ENCODE measurements at regions not wholly inside any gene's neighbourhood (a gene's known extent, or its start where the extent isn't known, plus 50 kb on each side); places are given as distances from the start of the nearest gene placed in this dataset.

GRCh38 chr6:138622967-138623366 is 123.7 kb upstream of the NHSL1 start:
- intact Hi-C loops (cut with micrococcal nuclease) = no loop called here
- no peaks in the 10 kb centered on the region for H3K9me3 Mint-ChIP-seq
- H3K27ac Mint-ChIP-seq = no peak overlapping the region
- no peak overlapping the region for H3K4me3 ChIP-seq (ENCODE audit: low read length in 2 of 2)
- no peaks in the 10 kb centered on the region for H3K27me3 ChIP-seq (ENCODE audit: insufficient read depth, low read length)
- H3K9me3 ChIP-seq (ENCODE audit: control insufficient read depth in 1 of 2, low read length in 2 of 2) = no peaks in the 10 kb centered on the region
- no peaks in the 10 kb centered on the region for H3K4me1 Mint-ChIP-seq
- no peak overlapping the region for H3K4me3 Mint-ChIP-seq
- H3K27me3 Mint-ChIP-seq = peaks cover 0 to 2% of the 10 kb centered on the region in 2 donors
- no peak overlapping the region for H3K27ac ChIP-seq (ENCODE audit: low read depth, low read length)
- ChIA-PET CTCF (ENCODE audit: partially characterized antibody) (no interaction called here), POLR2A (ENCODE audit: partially characterized antibody) (no interaction called here)
- no peaks in the 10 kb centered on the region for H3K36me3 ChIP-seq (ENCODE audit: insufficient read depth, low read length)
- no peak for DNase-seq
- H3K36me3 Mint-ChIP-seq = no peaks in the 10 kb centered on the region
- H3K4me1 ChIP-seq (ENCODE audit: insufficient read depth, low read length) = no peaks in the 10 kb centered on the region

GRCh38 chr6:138631566-138631965 is 132.3 kb upstream of the NHSL1 start:
- Mint-ChIP-seq H3K4me3 (no peak overlapping the region), H3K9me3 (peaks cover 0 to 9% (median 5%) of the 10 kb centered on the region in 8 donors), H3K36me3 (no peaks in the 10 kb centered on the region), H3K27me3 (peaks cover 8 to 12% of the 10 kb centered on the region in 2 donors), H3K4me1 (no peaks in the 10 kb centered on the region), H3K27ac (no peak overlapping the region)
- no peaks in the 10 kb centered on the region for H3K4me1 ChIP-seq (ENCODE audit: insufficient read depth, low read length)
- no peak overlapping the region for H3K4me3 ChIP-seq (ENCODE audit: low read length in 2 of 2)
- no peak for DNase-seq
- intact Hi-C loops (cut with micrococcal nuclease) = no loop called here
- H3K27ac ChIP-seq (ENCODE audit: low read depth, low read length) = no peak overlapping the region
- no peaks in the 10 kb centered on the region for H3K9me3 ChIP-seq (ENCODE audit: control insufficient read depth in 1 of 2, low read length in 2 of 2)
- no peaks in the 10 kb centered on the region for H3K36me3 ChIP-seq (ENCODE audit: insufficient read depth, low read length)
- CTCF ChIA-PET (ENCODE audit: partially characterized antibody) = no interaction called here
- POLR2A ChIA-PET (ENCODE audit: partially characterized antibody) = no interaction called here
- H3K27me3 ChIP-seq (ENCODE audit: insufficient read depth, low read length) = no peaks in the 10 kb centered on the region

GRCh38 chr6:138637822-138638221 is 135.7 kb upstream of the CCDC28A start:
- H3K4me1 ChIP-seq (ENCODE audit: insufficient read depth, low read length) = no peaks in the 10 kb centered on the region
- H3K4me1 Mint-ChIP-seq = no peaks in the 10 kb centered on the region
- no peak overlapping the region for H3K4me3 ChIP-seq (ENCODE audit: low read length in 2 of 2)
- H3K36me3 Mint-ChIP-seq = no peaks in the 10 kb centered on the region
- CTCF ChIA-PET (ENCODE audit: partially characterized antibody) = no interaction called here
- H3K27ac Mint-ChIP-seq = no peak overlapping the region
- H3K4me3 Mint-ChIP-seq = no peak overlapping the region
- no peaks in the 10 kb centered on the region for H3K36me3 ChIP-seq (ENCODE audit: insufficient read depth, low read length)
- no peaks in the 10 kb centered on the region for H3K27me3 ChIP-seq (ENCODE audit: insufficient read depth, low read length)
- no peak overlapping the region for H3K27ac ChIP-seq (ENCODE audit: low read depth, low read length)
- H3K27me3 Mint-ChIP-seq = peaks cover 2 to 7% of the 10 kb centered on the region in 2 donors
- no peaks in the 10 kb centered on the region for H3K9me3 ChIP-seq (ENCODE audit: control insufficient read depth in 1 of 2, low read length in 2 of 2)
- no peak for DNase-seq
- POLR2A ChIA-PET (ENCODE audit: partially characterized antibody) = no interaction called here
- H3K9me3 Mint-ChIP-seq = peaks cover 0 to 6% (median 1%) of the 10 kb centered on the region in 8 donors
- intact Hi-C loops (cut with micrococcal nuclease) = no loop called here

GRCh38 chr6:138638604-138639003 is 135.0 kb upstream of the CCDC28A start:
- H3K4me3 ChIP-seq (ENCODE audit: low read length in 2 of 2) = no peak overlapping the region
- Mint-ChIP-seq H3K4me3 (no peak overlapping the region), H3K27ac (no peak overlapping the region), H3K27me3 (peaks cover 2 to 7% of the 10 kb centered on the region in 2 donors), H3K36me3 (no peaks in the 10 kb centered on the region), H3K4me1 (no peaks in the 10 kb centered on the region), H3K9me3 (peaks cover 0 to 4% (median 0%) of the 10 kb centered on the region in 8 donors)
- ChIA-PET POLR2A (ENCODE audit: partially characterized antibody) (no interaction called here), CTCF (ENCODE audit: partially characterized antibody) (no interaction called here)
- H3K27ac ChIP-seq (ENCODE audit: low read depth, low read length) = no peak overlapping the region
- no peaks in the 10 kb centered on the region for H3K9me3 ChIP-seq (ENCODE audit: control insufficient read depth in 1 of 2, low read length in 2 of 2)
- intact Hi-C loops (cut with micrococcal nuclease) = no loop called here
- DNase-seq = no peak
- no peaks in the 10 kb centered on the region for H3K36me3 ChIP-seq (ENCODE audit: insufficient read depth, low read length)
- H3K4me1 ChIP-seq (ENCODE audit: insufficient read depth, low read length) = no peaks in the 10 kb centered on the region
- no peaks in the 10 kb centered on the region for H3K27me3 ChIP-seq (ENCODE audit: insufficient read depth, low read length)

GRCh38 chr6:138640028-138640427 is 133.5 kb upstream of the CCDC28A start:
- ChIA-PET CTCF (ENCODE audit: partially characterized antibody) (interaction anchor here (0.8 to 1.7 kb wide), 3 partner anchors 9 to 735 kb away, joined by 3 read pairs; partner anchors contain the start of gene CITED2), POLR2A (ENCODE audit: partially characterized antibody) (no interaction called here)
- no peaks in the 10 kb centered on the region for H3K36me3 Mint-ChIP-seq
- Histone ChIP-seq H3K4me1 (ENCODE audit: insufficient read depth, low read length) (no peaks in the 10 kb centered on the region), H3K4me3 (ENCODE audit: low read length in 2 of 2) (no peak overlapping the region), H3K27ac (ENCODE audit: low read depth, low read length) (no peak overlapping the region), H3K36me3 (ENCODE audit: insufficient read depth, low read length) (no peaks in the 10 kb centered on the region), H3K27me3 (ENCODE audit: insufficient read depth, low read length) (no peaks in the 10 kb centered on the region), H3K9me3 (ENCODE audit: control insufficient read depth in 1 of 2, low read length in 2 of 2) (no peaks in the 10 kb centered on the region)
- H3K27ac Mint-ChIP-seq = no peak overlapping the region
- DNase-seq = no peak
- peaks cover 1 to 6% of the 10 kb centered on the region in 2 donors for H3K27me3 Mint-ChIP-seq
- H3K9me3 Mint-ChIP-seq = peaks cover 0 to 2% (median 0%) of the 10 kb centered on the region in 8 donors
- H3K4me3 Mint-ChIP-seq = no peak overlapping the region
- intact Hi-C loops (cut with micrococcal nuclease) = no loop called here
- H3K4me1 Mint-ChIP-seq = no peaks in the 10 kb centered on the region

DNA sequence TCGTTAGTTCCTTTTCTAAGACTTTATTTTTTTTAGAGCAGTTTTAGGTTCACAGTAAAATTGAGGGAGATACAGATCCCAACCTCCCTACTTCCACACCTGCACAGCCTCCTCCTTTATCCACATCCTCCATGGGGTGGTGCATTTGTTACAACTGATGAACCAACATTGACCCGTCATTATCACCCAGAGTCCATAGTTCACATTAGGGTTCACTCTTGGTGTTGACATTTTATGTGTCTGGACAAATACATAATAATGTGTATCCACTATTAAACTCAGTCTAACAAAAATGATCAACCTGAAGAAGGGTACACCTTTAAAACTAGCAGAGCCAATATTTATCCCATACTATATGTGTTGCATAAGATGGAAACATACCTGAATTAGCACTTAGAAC is 130.4 kb upstream of the CCDC28A start:
- CTCF ChIA-PET (ENCODE audit: partially characterized antibody) = no interaction called here
- H3K36me3 Mint-ChIP-seq = no peaks in the 10 kb centered on the region
- no peaks in the 10 kb centered on the region for H3K4me1 ChIP-seq (ENCODE audit: insufficient read depth, low read length)
- H3K36me3 ChIP-seq (ENCODE audit: insufficient read depth, low read length) = no peaks in the 10 kb centered on the region
- H3K4me3 Mint-ChIP-seq = no peak overlapping the region
- H3K27me3 ChIP-seq (ENCODE audit: insufficient read depth, low read length) = no peaks in the 10 kb centered on the region
- H3K4me3 ChIP-seq (ENCODE audit: low read length in 2 of 2) = no peak overlapping the region
- H3K27me3 Mint-ChIP-seq = peaks cover 0 to 1% of the 10 kb centered on the region in 2 donors
- H3K9me3 ChIP-seq (ENCODE audit: control insufficient read depth in 1 of 2, low read length in 2 of 2) = no peaks in the 10 kb centered on the region
- no peak for DNase-seq
- POLR2A ChIA-PET (ENCODE audit: partially characterized antibody) = no interaction called here
- H3K27ac Mint-ChIP-seq = no peak overlapping the region
- no peaks in the 10 kb centered on the region for H3K9me3 Mint-ChIP-seq
- intact Hi-C loops (cut with micrococcal nuclease) = no loop called here
- no peaks in the 10 kb centered on the region for H3K4me1 Mint-ChIP-seq
- no peak overlapping the region for H3K27ac ChIP-seq (ENCODE audit: low read depth, low read length)

DNA sequence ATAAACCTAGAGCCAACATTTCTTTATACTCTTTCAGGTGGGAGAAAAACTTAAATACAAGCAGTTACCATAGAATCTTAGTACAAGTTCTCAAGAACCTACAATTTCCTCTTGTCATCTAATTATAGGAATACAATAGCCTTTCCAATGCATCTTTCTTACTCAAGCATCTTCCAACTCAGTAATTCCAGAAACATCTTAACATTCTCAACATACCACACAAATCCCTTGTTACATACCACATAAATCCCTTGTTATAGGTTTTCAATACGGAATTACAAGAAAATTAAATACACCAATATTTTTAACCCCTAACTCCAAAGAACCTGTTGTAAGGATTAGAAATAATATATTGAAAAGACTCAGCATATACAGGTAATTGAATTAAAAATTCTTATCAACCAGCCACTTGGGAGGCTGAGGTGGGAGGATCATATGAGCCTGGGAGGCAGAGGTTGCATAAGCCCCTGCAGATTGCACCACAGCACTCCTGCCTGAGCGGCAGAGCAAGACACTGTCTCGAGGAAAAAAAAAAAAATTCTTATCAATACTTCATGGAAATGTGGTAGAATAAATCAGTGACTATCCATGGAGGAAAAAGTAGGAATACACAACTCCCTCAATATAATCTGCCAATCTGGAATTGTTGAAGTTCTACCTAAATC is 127.5 kb upstream of the CCDC28A start:
- no peak overlapping the region for H3K27ac Mint-ChIP-seq
- no peaks in the 10 kb centered on the region for H3K36me3 Mint-ChIP-seq
- Histone ChIP-seq H3K36me3 (ENCODE audit: insufficient read depth, low read length) (no peaks in the 10 kb centered on the region), H3K4me1 (ENCODE audit: insufficient read depth, low read length) (no peaks in the 10 kb centered on the region), H3K27ac (ENCODE audit: low read depth, low read length) (no peak overlapping the region), H3K27me3 (ENCODE audit: insufficient read depth, low read length) (no peaks in the 10 kb centered on the region), H3K9me3 (ENCODE audit: control insufficient read depth in 1 of 2, low read length in 2 of 2) (no peaks in the 10 kb centered on the region), H3K4me3 (ENCODE audit: low read length in 2 of 2) (no peak overlapping the region)
- intact Hi-C loops (cut with micrococcal nuclease) = no loop called here
- CTCF ChIA-PET (ENCODE audit: partially characterized antibody) = no interaction called here
- DNase-seq = no peak
- H3K27me3 Mint-ChIP-seq = peaks cover 0 to 1% of the 10 kb centered on the region in 2 donors
- no peak overlapping the region for H3K4me3 Mint-ChIP-seq
- POLR2A ChIA-PET (ENCODE audit: partially characterized antibody) = no interaction called here
- no peaks in the 10 kb centered on the region for H3K4me1 Mint-ChIP-seq
- H3K9me3 Mint-ChIP-seq = no peaks in the 10 kb centered on the region

GRCh38 chr6:138647006-138647405 is 126.6 kb upstream of the CCDC28A start:
- Mint-ChIP-seq H3K36me3 (no peaks in the 10 kb centered on the region), H3K4me1 (no peaks in the 10 kb centered on the region), H3K9me3 (no peaks in the 10 kb centered on the region), H3K27me3 (peaks cover 0 to 1% of the 10 kb centered on the region in 2 donors), H3K4me3 (no peak overlapping the region), H3K27ac (no peak overlapping the region)
- Histone ChIP-seq H3K4me3 (ENCODE audit: low read length in 2 of 2) (no peak overlapping the region), H3K27ac (ENCODE audit: low read depth, low read length) (no peak overlapping the region), H3K4me1 (ENCODE audit: insufficient read depth, low read length) (no peaks in the 10 kb centered on the region), H3K27me3 (ENCODE audit: insufficient read depth, low read length) (no peaks in the 10 kb centered on the region), H3K9me3 (ENCODE audit: control insufficient read depth in 1 of 2, low read length in 2 of 2) (no peaks in the 10 kb centered on the region), H3K36me3 (ENCODE audit: insufficient read depth, low read length) (no peaks in the 10 kb centered on the region)
- ChIA-PET CTCF (ENCODE audit: partially characterized antibody) (no interaction called here), POLR2A (ENCODE audit: partially characterized antibody) (no interaction called here)
- no peak for DNase-seq
- intact Hi-C loops (cut with micrococcal nuclease) = no loop called here
